ENCODE measurements at regions not wholly inside any gene's neighbourhood (a gene's known extent, or its start where the extent isn't known, plus 50 kb on each side); places are given as distances from the start of the nearest gene placed in this dataset.

DNA sequence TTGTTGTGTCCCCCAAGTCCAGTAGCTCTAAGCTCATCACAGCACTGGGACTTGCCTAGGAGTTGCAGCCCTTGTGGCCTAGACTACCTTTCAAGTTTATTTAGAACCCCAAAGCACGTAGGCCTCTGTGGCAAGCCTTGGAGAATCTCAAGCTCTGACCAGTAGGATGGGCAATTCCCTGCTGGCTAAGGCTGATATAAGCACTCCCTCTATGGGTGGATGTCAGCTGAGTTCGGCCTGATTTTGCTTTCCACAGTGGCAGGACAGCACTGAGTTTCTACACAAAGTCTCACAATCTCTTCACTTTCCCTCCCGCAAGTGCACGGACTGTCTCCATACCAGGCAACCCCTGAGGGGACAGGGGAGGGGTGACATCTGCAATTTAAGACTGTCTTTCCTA, 886.4 kb upstream of the LRRN3 start:
- no TSS peak for BruUV-seq (replicated peaks)

DNA sequence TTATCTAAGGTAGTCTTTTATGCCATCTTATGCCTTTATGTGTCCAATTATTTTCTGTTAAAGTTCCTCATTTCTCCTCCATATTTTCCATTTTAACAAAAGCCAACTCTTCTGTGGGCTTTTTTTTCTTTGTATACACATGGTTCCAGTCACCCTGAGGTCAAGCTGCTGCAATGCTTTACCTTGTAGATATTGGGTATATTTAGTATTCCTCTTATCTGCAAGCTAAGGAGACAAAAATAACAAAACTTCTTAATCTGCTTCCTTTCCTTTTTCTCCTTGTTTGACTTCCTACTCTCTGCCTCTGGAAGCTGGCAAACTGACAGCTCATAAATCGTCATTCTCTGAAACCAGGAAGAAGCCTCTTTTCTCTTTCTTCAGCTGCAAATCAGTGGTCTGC, 885.0 kb upstream of the LRRN3 start:
- TF ChIP-seq, protein P1, sequence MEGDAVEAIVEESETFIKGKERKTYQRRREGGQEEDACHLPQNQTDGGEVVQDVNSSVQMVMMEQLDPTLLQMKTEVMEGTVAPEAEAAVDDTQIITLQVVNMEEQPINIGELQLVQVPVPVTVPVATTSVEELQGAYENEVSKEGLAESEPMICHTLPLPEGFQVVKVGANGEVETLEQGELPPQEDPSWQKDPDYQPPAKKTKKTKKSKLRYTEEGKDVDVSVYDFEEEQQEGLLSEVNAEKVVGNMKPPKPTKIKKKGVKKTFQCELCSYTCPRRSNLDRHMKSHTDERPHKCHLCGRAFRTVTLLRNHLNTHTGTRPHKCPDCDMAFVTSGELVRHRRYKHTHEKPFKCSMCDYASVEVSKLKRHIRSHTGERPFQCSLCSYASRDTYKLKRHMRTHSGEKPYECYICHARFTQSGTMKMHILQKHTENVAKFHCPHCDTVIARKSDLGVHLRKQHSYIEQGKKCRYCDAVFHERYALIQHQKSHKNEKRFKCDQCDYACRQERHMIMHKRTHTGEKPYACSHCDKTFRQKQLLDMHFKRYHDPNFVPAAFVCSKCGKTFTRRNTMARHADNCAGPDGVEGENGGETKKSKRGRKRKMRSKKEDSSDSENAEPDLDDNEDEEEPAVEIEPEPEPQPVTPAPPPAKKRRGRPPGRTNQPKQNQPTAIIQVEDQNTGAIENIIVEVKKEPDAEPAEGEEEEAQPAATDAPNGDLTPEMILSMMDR (IDR thresholded peaks at IDR 0.05; ENCODE audit: unreplicated experiment): no peak
- no peak for DNase-seq
- H3K27me3 Mint-ChIP-seq (ENCODE audit: unreplicated experiment): no peaks in the 10 kb centered on the region
- H3K4me1 Mint-ChIP-seq (ENCODE audit: low read depth, unreplicated experiment): peaks cover 9% of the 10 kb centered on the region
- H3K36me3 Mint-ChIP-seq (ENCODE audit: insufficient read depth, unreplicated experiment): no peaks in the 10 kb centered on the region
- H3K4me3 Mint-ChIP-seq (ENCODE audit: low read depth, unreplicated experiment): no peak overlapping the region
- peaks cover 2% of the 10 kb centered on the region for H3K9me3 Mint-ChIP-seq (ENCODE audit: low read depth, unreplicated experiment)
- intact Hi-C loops (cut with micrococcal nuclease; ENCODE audit: unreplicated experiment): no loop called here
- H3K27ac Mint-ChIP-seq (ENCODE audit: unreplicated experiment): peak overlapping the region; percentile 48
- no TSS peak for BruUV-seq (replicated peaks)
- CTCF ChIA-PET: no interaction called here

More for the DNA sequence above, 886.4 kb upstream of the LRRN3 start:
- no peak overlapping the region for H3K27ac Mint-ChIP-seq (ENCODE audit: unreplicated experiment)
- DNase-seq: peak; percentile 13
- peaks cover 9% of the 10 kb centered on the region for H3K4me1 Mint-ChIP-seq (ENCODE audit: low read depth, unreplicated experiment)
- CTCF ChIA-PET: interaction anchor here (1.0 kb wide), 1 partner anchor 13 kb away, joined by 3 read pairs; no protein-coding TSS in a partner anchor
- intact Hi-C loops (cut with micrococcal nuclease; ENCODE audit: unreplicated experiment): loop anchor here (1.0 kb wide), 1 partner anchor 360 kb away; no protein-coding TSS in a partner anchor
- H3K36me3 Mint-ChIP-seq (ENCODE audit: insufficient read depth, unreplicated experiment): no peaks in the 10 kb centered on the region
- no peak overlapping the region for H3K4me3 Mint-ChIP-seq (ENCODE audit: low read depth, unreplicated experiment)
- no peaks in the 10 kb centered on the region for H3K27me3 Mint-ChIP-seq (ENCODE audit: unreplicated experiment)
- H3K9me3 Mint-ChIP-seq (ENCODE audit: low read depth, unreplicated experiment): peaks cover 2% of the 10 kb centered on the region
- TF ChIP-seq, protein P1 (IDR thresholded peaks at IDR 0.05; ENCODE audit: unreplicated experiment): no peak

DNA sequence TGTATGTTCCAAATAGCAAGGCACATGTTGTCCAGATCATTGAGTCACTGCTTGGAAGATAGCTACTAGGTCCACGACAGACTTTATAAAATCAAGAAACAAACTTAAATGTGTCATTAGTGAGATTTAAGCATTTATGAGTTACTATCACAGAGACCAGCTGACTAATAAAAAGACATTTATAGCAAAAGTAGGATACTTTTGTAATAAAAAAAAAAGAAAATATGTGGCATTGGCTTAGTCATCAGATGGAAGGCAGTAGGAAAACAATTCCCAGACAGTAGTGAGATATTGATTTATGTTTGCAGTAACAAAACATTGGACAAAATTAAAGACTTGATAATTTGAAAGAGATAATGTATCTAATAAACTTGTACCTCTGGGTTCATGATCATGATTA, 881.0 kb upstream of the LRRN3 start:
- CTCF ChIA-PET: no interaction called here
- intact Hi-C loops (cut with micrococcal nuclease; ENCODE audit: unreplicated experiment): no loop called here
- no TSS peak for BruUV-seq (replicated peaks)
- Mint-ChIP-seq H3K27me3 (ENCODE audit: unreplicated experiment) (no peaks in the 10 kb centered on the region), H3K27ac (ENCODE audit: unreplicated experiment) (no peak overlapping the region), H3K36me3 (ENCODE audit: insufficient read depth, unreplicated experiment) (no peaks in the 10 kb centered on the region), H3K4me1 (ENCODE audit: low read depth, unreplicated experiment) (peaks cover 9% of the 10 kb centered on the region), H3K9me3 (ENCODE audit: low read depth, unreplicated experiment) (peaks cover 6% of the 10 kb centered on the region), H3K4me3 (ENCODE audit: low read depth, unreplicated experiment) (no peak overlapping the region)
- TF ChIP-seq, protein P1 (IDR thresholded peaks at IDR 0.05; ENCODE audit: unreplicated experiment): no peak
- no peak for DNase-seq

DNA sequence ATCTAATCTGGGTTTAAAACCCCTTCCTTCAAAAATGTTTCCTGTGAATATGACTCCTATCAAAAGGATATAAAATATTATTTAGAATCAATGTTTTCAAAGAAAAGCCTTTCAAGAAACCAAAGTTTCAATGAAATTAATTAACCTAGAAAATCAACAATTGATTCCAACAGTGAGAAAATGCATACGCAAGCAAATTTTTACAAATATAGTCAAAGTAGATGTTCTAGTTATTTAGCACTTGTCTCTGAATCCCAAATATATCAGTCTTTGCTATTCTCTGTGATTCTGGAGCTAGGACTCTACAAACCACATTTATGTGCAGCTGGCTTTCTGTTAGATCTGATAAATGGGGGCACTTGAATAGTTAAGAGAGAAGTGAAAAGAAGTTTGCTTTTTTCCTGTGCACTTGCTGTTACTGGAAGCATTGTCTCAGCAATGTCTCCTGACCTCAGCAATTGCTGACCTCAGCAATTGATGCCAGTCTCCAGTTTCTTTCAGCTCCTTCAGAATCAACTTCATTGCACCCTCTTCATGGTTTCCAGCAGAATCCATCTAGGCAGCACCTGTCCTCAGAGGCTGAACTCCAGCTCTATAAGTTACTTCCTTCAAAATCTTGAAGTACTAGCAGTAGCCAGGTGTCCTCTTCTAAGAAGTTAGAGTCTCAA, 879.9 kb upstream of the LRRN3 start:
- no peak for DNase-seq
- TF ChIP-seq, protein P1 (IDR thresholded peaks at IDR 0.05; ENCODE audit: unreplicated experiment): no peak
- Mint-ChIP-seq H3K4me3 (ENCODE audit: low read depth, unreplicated experiment) (no peak overlapping the region), H3K4me1 (ENCODE audit: low read depth, unreplicated experiment) (peaks cover 4% of the 10 kb centered on the region), H3K36me3 (ENCODE audit: insufficient read depth, unreplicated experiment) (no peaks in the 10 kb centered on the region), H3K27ac (ENCODE audit: unreplicated experiment) (no peak overlapping the region), H3K27me3 (ENCODE audit: unreplicated experiment) (no peaks in the 10 kb centered on the region), H3K9me3 (ENCODE audit: low read depth, unreplicated experiment) (peaks cover 8% of the 10 kb centered on the region)
- no TSS peak for BruUV-seq (replicated peaks)
- CTCF ChIA-PET: no interaction called here
- intact Hi-C loops (cut with micrococcal nuclease; ENCODE audit: unreplicated experiment): no loop called here
